GM19372 (cell line): ENCODE measurements at regions not wholly inside any gene's neighbourhood (a gene's known extent, or its start where the extent isn't known, plus 50 kb on each side); places are given as distances from the start of the nearest gene placed in this dataset.

Experiments used
- ATAC-seq: cut with Tn5 transposase; IDR thresholded peaks from one replicate; pipeline ENCODE4 v1.9.1; 2021; ENCODE audit warnings: mild to moderate bottlenecking, low read depth, moderate library complexity; ENCODE audit not compliant: unreplicated experiment

DNA sequence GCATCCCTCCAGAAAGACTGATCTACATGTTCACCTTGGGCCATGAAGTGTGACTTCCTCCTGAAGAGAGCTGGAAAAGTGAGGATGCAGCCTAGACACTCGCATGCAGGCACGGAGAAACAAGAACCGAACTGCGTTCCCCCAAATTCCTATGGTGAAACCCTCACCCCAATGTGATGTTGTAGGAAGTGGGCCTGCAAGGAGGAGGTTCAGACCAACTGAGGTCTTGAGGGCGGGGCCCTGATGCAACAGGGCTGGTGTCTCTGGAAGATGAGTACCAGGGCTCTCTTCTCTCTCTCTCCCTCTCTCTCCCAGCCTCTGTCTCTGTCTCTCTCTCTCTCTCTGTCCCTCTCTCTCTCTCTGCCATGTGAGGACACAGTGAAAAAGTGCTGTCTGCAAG is 501.1 kb downstream of the BRD1 start:
- no peak for ATAC-seq

DNA sequence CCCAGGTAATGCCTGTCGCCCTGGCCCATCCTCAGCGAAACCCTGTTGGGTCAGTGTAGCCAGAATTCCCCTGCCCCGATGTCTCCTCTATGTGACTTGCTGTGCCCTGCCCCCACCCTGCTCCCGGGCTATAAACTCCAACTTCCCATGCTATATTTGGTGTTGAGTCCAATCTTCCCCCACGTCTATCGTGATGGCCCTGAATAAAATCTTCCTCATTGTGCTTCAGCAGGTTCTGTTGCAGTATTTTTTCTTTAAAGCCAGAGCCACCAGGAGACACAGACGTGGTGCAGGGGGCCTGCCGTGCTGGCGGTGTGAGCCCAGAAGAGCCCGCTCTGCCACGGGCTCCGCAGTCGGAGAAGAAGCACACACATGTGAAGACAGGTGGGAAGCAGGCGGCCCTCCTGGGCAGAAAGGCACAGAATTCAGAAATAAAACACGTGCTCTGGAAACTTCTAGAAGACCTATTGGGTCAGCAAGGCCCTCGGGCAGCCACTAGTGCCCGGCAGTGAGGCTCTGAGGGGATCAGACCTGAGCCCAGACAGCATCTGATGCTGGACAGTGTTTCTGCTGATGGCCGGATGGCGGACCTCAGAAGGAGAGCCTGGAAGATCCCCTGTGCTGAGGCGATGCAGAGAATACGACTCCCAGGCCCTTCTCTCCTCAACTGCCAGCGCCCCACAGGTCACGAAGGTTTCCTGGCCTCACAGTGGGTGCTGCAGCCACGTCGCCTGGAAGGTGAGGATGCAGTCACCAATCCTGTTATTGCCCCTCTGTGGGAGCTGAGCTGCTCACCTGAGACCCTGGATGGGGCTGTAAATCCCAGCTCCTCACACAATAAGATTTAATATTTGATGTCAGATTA is 501.9 kb downstream of the BRD1 start:
- ATAC-seq = no peak

DNA sequence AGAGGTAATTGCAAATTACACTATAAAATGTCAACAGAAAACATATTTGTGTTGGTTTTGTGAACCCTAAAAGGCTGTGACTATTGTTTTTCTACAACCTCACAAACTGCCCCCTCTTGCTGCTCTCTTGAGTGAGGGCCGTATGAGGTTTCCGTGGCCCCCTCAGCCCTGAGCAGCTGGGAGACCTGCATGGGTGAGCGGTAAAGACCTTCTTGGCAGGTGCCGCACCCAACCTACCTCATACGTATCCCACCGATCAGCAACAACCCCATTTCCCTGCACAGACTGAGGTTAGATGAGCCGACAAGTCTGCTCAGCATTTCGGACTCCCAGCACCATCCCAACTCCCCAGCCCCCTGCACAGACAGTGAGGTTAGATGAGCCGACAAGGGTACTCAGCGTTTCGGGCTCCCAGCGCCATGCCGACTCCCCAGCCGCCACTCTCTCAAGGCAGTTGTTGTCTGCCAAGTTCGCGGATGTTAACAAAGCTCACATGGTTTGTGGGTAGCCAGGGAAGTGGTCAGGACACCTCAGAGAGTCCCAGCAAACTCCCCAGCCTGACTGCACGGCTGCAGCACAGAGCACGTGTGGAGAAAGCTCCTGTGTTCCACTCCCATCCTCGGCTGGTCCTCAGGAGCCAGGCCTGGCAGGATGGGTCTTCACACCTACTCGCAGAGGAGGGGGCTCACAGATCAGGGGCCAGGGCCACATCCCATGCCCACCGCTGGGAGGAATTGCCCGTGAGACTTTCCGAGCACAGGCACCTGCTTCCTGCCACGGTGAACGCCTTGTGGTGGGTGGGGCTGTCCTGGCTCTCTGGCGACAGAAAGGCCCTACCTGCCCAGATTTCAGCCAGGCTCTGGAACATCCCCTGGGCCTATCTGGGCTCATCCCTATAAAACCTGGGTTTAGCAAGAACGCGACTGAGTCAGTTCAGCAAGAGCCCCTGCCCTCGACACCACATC is 502.9 kb downstream of the BRD1 start:
- ATAC-seq = no peak

DNA sequence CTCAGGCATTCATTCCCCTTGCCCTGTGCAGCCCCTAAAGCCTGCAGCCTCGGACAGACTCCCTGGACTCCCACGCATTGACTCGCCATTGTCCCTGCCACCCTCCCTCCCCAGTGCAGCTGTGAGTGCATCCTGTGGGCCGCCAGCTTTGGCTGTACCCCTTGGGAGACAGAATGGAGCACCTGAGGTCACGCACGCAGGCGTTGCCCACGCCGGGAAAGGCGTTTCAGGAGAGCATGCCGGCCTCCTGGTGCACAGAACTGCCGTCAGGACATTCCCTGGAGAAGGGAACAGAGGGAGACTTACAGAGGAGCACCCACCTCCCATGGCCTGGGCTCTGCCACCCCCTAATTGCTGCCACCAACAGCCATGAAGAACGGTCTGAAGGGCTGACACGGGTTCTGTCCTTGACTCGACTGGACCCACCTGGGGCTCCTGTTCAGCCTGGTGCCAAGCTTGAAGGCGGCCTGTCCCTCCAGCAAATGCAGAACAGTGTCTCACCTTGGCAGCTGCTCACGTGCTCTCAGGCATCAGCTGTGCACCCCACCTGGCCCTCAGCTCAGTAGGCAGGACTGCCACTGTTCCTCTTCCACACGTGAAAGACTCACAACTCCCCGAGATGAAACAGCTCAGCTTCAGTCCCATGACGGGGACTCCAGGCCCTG is 503.8 kb downstream of the BRD1 start:
- no peak for ATAC-seq

DNA sequence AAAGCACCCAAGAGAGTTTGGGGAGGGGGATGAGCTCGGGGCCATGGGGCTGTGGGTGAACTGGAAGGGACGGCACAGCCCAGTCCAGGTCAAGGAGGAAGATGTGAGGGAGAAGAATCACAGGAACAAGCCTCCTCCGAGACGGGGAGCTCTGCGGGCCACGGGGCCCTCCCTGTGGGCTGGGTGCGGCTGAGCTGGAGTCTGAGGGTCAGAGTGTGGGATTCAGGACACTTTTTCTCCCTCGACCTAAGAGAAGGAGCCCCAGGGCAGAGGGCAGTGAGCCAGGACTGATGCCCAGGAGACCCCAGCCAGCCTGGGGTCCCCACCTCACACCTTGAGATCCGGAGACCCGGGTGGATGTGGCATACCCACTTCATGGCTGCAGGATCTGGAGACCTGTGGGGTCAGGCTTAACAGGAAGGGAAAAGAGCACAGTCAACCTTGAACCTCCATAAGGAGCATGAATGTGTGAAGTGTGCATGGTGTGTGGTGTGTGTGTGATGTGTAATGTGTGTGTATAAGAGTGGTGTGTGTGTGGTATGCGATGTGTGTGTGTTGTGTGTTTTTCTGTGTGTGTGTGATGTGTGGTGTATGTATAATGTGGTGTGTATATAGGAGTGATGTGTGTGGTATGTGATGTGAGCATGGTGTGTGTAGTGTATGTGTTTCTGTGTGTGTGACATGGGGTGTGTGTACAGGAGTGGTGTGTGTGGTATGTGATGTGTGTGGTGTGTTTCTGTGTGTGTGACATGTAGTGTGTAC is 504.6 kb downstream of the BRD1 start:
- ATAC-seq = no peak

DNA sequence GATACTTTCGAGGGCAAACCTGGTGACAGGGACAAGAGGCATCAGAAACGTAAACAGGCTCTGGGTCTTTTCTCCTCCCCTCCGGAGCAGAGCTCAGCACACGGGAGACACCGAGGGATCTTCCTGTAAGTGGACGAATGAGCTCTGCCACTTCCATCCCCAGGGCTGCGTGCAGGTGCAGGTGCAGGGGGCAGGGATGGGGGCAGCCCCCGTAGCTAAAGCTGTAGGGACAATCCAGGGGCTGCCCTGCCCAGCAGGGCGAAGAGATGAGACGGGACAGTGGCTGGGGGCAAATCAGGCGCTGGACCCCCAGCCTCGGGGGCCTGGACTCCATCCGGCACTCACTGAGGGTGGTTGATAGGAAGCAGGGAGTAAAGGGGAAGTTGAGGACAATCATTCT is 505.4 kb downstream of the BRD1 start:
- ATAC-seq = no peak

DNA sequence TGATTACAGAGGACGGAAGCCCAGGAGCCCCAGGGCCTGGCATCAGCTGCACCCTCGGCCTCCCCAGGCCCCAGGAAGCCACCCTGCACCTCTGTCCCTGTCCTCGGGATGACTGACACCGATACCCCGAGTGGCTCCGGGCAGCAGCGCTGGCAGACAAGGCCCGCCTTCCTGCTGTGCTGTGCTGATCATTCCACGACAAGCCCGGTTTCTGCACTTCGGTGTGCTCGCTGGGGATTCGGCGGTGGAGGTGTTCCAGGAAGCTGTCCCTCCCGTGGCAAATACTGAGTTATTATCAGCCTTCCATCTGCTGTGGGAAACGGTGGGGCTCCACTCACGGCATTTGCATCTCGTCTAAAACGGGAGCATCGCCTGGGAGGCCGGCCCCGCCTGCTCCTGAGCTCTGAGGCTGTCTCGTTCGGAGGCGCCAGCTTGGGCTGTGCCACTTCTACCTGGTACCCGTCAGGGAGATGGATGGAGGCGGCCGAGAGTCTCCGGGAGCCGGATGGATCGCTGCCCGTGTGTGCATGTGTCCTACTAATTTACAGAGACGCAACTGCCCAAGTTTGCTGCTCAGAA is 506.1 kb downstream of the BRD1 start:
- ATAC-seq = no peak

DNA sequence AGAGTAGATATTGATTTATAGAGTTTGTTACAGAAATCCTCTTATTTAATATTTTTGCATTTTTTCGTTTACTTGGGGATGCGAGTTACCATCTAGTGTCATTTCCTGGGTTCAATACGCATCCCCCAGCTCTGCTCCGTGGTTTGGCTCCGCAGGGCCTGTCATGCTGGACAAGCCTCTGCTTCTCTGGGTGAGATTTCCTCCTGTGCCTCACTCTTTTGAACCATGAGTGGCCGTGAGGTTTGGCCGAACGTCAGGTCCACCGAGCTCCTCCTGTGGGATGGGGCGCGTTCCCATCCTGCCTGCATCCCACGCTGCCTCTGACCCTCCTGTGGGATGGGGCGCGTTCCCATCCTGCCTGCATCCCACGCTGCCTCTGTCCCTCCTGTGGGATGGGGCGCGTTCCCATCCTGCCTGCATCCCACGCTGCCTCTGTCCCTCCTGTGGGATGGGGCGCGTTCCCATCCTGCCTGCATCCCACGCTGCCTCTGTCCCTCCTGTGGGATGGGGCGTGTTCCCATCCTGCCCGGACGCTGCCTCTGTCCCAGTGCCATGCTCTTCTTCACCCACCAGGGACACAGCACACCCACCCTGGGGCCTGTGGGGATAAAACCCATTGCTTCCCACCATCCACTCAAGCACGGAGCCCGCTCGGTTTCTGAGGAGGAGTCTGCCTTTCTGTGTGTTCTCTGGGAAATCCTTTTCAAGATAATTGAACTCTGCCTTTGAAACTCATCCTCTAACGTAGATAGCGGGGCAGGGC is 506.8 kb downstream of the BRD1 start:
- no peak for ATAC-seq

DNA sequence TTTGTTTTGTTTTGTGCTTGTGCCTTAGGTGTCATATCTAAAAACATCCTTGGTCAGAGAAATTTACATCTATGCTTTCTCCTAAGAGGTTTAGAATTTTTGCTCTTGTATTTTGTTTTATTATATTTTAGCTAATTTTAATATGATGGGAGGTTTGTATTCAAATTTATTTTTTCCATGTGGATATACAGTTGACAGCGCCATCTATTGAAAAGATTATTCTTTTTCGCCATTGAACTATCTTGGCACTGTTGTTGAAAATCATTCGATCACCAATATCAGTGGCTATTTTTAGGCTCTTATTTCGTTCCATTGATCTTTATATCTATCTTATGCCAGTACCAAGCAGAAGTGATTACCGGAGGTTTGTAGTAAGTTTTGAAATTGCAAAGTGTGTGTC is 510.3 kb downstream of the BRD1 start:
- no peak for ATAC-seq

DNA sequence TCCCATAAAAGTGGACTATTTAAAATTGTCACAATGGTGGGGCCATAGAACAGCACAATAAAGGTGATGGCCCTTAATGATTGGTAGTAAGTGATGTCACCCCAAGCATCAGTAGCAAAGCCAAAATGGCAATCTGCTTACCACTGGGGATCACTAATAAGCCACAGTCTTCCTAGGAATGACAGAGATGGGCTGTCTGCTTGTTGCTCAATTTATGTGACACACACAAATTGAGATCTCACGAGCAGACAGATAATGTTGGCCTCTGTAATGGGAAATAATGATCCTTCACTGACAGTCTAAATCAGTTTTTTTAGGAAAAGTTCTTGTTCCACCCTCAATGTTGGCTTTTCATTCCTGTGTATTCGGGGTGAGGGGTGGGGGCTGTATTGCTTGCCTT is 515.1 kb downstream of the BRD1 start:
- no peak for ATAC-seq

DNA sequence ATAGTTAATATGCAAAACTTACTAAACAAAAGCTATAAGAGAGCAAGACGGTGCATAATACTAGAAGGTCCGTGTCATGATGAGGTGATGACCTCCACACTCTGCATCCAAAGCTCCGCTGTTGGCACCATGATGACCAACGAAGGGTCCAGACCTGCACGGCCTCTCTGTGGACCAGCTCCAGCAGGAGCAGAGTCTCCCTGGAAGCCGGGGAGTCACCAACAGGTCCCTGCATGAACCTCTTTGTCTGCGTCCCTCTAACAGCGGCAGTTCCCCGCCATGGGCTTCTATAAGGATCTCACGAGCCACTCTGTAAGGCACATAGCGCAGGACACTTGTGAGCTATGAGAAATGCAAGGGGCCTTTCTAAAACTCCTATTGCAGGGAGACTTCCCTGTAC is 517.3 kb downstream of the BRD1 start:
- ATAC-seq = no peak

DNA sequence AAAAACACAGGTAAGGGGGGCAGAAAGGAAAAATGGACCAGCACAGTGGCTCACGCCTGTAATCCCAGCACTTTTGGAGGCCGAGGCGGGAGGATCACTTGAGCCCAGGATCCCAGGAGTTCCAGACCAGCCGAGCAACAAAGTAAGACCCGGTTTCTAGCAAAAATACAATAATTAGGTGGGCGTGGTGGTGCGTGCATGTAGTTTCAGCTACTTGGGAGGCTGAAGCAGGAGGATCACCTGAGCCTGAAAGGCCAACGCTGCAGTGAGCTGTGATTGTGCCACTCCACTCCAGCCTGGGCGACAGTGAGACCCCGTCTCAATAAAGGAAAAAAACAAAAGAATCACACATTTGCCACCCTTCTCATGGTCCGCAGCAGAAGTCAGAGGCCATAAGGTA is 519.4 kb downstream of the BRD1 start:
- ATAC-seq = no peak

DNA sequence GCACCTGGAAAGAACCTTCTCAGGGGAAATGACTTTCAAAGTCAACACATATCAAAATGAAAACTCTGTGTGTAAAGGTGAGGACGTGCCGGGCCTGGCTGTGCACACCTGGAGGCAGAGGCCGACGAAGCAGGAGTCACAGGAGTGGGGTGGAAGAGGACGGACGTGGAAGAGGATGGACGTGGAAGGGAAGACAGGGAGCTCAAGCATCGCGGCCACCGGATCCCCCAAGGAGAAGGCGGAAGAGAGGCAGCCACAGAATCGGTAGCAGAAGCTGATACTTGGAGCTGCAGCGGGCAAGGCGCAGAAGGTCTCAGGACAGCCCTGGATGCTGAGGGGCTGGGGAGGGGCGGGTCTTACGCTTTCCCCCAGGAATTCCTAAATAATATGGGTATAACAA is 519.8 kb downstream of the BRD1 start:
- no peak for ATAC-seq

DNA sequence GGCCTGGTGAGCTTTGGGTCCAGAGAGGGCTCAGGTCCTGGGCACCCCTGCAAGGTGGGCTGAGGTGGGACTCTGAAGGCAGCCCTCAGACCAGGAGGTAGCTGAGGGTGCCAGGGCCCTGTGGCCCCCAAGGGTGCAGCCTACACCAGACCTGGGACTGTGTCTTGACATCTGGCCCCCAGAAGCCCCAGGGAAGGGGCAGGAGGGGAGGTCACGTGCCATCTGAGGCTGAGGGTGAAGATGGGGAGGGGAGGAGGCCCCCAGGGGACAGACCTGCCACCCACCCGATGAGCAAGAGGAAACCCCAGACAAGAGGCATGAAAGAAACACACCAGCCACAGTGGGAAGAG is 520.2 kb downstream of the BRD1 start:
- no peak for ATAC-seq

DNA sequence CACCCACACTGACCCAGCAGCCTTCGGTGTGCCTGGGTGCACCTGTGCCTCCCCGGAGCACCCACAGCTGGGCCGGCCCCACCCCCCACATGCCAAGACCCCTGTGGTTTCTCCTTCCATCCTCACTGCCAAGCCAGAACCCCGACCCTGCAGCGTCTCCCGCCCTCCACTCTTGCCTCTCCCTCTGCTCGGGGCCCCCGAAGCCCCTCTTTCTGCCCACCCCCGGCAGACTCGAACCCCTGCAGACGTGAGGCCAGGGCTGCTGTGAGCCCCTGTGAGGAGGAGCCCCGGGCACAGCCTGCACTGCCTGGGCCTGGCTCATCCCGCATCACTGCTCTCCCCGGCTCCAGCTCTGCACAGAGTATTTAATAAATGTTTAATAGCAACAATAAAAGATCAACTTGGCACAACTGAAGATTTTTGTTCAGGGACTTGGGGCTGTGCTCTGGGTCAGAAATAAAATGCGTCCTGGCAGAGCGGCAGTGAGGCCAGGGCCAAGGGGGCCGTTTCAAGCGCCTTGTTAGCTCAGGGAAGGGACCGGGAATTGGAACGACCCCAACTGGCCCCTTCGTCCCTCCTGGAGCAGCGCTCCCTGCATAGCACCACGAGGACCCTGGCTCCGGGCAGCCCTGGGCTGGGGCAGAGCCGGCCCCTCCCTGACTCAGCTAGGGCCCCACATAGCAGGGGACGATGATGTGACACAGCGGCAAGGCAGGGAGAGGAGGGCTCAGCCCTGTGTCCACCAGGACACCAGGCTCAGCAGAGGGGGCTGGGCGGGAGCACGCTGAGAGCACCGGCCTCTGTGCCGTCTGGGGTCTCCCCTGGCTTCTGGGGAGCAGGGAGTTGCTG is 520.8 kb downstream of the BRD1 start:
- no peak for ATAC-seq

DNA sequence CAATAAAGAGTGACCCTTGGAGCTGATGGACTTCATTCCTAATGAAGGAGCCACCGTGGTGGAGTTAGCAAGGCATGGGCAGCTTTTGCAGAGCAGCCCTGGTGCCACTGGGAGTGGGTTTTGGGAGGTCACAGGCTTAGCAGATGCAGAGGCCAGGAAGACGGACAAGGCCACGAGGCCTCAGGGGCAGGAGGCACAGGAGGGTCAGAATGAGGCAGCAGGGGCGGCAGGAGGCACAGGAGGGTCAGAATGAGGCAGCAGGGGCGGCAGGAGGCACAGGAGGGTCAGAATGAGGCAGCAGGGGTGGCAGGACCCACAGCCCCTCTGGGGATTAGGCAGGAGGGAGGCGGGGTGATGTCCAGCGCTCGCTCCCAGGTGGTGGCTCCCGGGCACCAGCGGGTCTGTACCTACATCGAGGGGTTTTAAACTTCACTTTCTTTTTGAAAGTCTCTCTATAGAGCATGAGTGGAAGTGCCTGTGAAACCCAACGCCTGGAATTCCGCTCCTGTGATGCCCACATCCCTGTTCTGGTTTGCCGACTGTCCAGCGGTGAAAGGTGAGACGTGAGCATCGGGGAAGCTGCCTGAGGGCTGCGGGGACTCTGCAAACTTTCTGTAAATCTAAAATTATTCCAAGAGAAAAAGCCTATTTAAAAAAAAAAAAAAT is 521.6 kb downstream of the BRD1 start:
- no peak for ATAC-seq

DNA sequence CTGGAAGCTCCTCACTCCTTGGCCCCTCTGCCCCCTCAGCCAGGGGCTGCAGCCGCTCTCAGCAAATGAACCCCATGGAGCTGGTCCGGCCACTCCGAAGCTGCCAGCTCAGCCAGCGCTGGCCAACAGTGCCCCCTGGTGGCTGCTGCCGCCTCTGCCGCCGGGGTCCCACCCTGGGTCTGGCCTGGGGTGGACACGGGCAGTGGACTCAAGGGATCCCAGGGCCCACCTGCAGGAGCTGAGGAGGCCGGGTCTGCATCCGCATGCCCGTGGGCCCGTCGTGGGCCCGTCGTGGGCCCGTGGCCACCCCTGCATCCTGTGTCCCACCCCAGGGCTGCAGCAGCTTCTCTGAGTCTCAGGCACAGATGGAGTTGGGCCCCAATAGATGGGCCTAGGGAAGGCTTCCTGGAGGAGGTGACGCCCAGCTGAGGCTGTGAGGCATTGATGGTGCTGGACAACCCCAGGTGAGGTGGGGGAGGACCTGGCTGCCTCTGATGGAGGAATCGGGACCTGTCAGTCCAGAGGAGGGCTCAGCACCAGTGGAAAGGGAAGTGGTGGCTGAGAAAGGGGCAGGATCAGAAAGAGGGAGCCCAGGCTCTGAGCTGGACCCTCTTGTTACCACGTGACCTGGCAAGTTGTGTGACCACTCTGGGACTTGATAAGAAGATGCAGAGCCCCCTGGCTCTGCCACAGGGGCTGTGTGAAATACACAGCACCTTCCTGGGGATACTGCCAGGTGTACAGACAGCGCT is 522.3 kb downstream of the BRD1 start:
- ATAC-seq = no peak
